HG03558 (cell line): ENCODE measurements at regions not wholly inside any gene's neighbourhood (a gene's known extent, or its start where the extent isn't known, plus 50 kb on each side); places are given as distances from the start of the nearest gene placed in this dataset.
A peak's percentile ranks its signal among the peaks of the same experiment; 100 is the strongest.
"Not testable (repeated sequence)": the region's sequence is repeated elsewhere in the genome, so short reads cannot be mapped to it uniquely, and the experiment has no call there.

Experiments used
- ATAC-seq: cut with Tn5 transposase; IDR thresholded peaks from one replicate; pipeline ENCODE4 v1.9.1; 2021; ENCODE audit warnings: moderate number of reproducible peaks; ENCODE audit not compliant: unreplicated experiment; ENCODE audit errors: extremely low read depth

DNA sequence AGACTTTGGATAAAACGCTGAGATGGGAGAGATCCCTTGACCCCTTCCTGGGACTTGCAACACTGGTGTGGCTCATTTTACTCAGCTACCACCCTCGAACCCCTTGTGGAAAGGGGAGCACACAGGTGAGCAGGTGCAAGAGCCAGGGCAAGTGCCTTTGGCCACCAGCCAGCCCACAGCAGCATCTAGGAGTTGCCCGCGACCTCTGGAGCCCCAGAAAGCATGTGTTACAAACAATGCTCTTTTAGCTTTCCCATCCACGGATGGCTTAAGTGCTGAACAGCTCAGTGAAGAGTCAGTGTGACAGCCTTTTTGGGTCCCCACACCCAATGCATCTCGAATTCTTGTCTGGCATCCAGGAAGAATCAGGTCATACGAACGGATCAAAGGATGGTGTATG, 197.8 kb downstream of the MEMO1 start:
- no peak for ATAC-seq

- ATAC-seq: peak; percentile 96
Observed at GRCh38 chr2:31812051-31812798, 198.6 kb downstream of the MEMO1 start.

- no peak for ATAC-seq
Observed at GRCh38 chr2:31811482-31811881, 199.3 kb downstream of the MEMO1 start.

DNA sequence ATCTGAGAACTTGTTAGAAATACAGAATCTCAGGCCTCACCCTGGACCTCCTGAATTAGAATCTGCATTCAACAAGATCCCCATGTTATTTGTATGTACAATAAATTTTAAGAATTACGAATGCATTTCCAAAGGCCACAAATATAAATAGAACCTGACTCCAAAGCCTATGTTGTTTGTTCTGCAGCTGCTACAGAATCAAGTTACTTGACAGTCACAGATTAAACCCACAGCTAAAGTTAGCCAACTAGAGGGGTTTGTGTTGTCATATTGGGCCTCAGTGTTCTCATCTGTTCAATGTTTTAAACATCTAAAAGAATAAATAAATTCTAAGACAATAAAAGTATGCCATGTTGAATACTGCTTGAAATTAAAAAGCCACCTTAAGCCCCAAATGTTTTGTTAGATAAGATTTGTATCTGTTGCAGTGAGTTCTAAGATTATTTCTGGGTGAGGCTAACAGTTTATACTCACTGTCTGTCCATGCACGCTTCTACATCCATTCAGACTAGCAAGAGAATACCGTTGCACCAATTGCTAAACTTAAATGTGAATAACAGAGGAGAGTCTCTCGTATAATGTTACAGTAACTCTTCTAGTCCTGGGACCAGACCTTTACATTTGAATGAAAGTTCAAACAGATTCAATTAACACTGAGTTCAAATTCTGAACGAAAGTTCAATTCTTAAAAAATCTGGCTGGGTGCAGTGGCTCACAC, 200.4 kb downstream of the MEMO1 start:
- no peak for ATAC-seq

DNA sequence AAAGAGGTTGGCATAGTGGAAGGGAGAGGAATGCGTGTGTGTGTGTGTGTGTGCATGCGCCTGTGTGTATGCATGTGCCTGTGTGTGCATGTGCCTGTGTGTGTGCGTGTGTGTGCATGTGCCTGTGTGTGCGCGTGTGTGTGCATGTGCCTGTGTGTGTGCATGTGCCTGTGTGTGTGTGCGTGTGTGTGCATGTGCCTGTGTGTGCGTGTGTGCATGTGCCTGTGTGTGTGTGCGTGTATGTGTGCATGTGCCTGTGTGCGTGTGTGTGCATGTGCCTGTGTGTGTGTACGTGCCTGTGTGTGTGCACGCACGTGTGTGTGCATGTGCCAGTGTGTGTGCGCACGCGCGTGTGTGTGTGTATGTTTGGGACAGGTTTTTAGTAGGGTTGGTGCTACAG, 205.1 kb downstream of the MEMO1 start:
- ATAC-seq: no peak

GRCh38 chr2:31803481-31804153, 207.2 kb downstream of the MEMO1 start:
- not testable (repeated sequence) for ATAC-seq

DNA sequence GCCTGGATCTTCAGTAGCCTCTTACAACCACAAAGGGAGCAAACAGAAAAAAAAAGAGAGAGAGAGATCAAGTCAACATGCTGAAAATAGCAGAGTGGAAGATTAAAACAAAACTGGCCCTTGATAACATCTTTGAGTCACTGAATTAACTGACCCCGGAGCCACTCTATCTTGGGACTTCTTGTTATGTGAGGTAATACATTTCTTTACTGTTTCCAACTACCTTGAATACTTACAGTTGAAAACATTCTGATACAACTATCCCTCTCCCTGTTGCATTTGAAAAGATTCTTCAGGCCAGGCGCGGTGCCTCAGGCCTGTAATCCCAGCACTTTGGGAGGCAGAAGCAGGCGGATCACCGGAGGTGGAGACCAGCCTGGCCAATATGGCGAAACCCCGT, 208.1 kb downstream of the MEMO1 start:
- no peak for ATAC-seq

GRCh38 chr2:31799282-31799681, 211.5 kb downstream of the MEMO1 start:
- ATAC-seq: not testable (repeated sequence)

DNA sequence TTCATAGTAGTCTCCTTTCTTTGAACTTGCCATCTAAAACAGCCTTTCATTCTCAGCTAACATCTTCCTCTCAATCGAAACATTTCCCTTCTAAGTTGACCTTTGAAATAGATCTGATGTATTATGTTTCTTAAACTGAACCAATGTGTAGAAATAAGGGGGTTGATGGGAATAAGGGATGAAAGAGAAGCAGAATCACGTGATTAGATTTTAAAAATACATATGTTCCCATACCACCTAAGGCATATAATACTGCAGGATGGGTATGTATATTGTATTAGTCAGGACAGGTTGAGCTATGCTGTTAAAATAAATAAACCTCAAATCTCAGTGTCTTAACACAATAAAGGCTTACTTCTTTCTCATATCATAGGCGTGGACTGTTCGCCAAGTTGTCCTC, 207.5 kb upstream of the SRD5A2 start:
- no peak for ATAC-seq

DNA sequence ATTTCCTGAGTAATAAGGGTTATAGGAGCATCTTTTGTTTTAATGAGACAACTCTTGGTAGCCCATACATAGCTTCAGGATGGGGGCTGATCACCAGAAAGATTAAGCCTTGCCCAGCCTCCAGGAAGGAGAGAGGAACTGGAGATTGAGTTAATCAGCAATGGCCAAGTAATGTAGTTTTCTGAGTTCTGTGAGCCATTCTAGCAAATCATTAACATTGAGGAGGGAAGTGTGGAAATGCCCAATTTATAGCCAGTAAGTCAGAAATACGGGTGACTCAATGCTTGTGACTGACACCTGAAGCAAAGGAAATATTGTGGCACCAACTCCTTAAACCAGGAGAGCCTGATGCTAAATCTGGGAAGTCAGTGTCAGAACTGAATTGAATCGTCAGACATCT, 205.1 kb upstream of the SRD5A2 start:
- ATAC-seq: no peak

GRCh38 chr2:31784868-31785267, 204.1 kb upstream of the SRD5A2 start:
- no peak for ATAC-seq

DNA sequence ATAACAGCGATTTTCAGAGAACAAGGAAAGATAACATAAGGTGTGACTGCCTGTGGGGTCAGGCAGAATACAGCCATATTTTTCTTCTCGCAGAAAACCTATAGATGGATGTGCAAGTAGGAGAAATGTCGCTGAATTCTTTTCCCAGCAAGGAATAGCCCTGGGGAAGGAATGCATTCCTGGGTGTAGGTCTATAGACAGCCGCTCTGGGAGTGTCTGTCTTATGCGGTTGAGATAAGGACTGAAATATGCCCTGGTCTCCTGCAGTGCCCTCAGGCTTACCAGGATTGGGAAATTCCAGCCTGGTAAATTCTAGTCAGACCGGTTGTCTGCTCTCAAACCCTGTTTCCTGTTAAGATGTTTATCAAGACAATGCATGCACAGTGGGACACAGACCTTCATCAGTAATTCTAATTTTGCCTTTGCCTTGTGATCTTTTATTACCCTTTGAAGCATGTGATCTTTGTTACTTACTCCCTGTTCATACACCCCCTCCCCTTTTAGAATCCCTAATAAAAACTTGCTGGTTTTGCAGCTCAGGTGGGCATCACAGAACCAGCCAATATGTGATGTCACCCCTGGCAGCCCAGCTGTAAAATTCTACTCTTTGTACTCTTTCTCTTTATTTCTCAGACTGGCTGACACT, 202.8 kb upstream of the SRD5A2 start:
- ATAC-seq: not testable (repeated sequence)

DNA sequence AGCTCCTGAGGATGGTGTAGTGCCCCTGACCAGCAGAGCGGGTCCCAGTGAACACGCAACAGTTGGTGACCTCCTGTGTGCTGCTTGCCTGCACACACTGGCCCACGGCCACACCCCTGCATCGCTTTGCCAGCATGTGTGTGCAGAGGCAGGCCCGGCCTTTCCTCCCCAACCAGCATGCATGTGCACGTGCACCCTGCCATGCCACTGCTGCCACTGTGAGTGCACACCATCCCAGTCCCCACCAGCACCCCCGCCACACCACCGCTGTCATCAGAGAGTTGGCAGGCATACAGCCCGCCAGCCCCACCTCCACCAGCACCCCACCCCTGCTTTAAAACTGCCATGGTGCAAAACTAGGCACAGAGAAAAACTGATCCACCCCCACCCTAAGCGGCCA, 197.4 kb upstream of the SRD5A2 start:
- no peak for ATAC-seq

GRCh38 chr2:31770741-31771140, 190.0 kb upstream of the SRD5A2 start:
- no peak for ATAC-seq

- ATAC-seq: no peak
Observed at GRCh38 chr2:31765078-31765945, 184.6 kb upstream of the SRD5A2 start.

DNA sequence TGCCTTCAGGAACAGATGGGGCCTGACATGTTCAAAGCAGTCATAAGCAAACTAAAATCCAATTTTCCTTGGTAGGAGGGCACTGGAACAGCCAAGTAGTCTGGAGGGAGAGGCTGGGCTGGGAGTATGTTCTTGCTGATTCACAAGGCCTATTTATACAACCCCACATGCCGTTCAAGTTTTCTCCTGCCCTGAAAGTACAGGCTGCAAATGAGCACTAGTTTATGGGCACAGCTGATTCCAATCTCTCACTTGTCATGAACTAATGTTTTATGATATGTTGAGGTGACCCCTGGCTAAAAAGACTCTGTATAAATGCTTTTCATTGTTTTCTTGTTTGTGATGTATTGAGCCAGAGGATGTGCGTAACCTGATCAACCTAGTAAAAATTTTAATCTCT, 183.4 kb upstream of the SRD5A2 start:
- no peak for ATAC-seq

DNA sequence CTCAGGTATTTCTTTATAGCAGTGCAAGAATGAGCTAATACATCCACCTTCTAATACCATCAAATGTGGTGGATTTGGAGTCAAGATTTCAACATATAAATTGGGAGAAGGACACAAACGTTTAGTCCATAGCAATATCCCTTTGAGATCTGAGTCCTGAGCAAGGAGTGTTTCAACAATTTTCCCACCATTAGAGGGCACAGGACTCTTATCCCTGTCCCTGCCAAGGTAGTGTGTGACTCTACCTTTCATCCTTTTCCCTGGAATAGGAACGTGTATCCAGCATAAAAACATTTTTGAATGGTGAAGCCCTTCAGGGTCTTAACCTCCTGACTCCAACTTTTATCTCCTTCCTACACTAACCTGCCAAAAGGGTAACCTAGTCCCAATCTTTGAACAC, 181.3 kb upstream of the SRD5A2 start:
- no peak for ATAC-seq

DNA sequence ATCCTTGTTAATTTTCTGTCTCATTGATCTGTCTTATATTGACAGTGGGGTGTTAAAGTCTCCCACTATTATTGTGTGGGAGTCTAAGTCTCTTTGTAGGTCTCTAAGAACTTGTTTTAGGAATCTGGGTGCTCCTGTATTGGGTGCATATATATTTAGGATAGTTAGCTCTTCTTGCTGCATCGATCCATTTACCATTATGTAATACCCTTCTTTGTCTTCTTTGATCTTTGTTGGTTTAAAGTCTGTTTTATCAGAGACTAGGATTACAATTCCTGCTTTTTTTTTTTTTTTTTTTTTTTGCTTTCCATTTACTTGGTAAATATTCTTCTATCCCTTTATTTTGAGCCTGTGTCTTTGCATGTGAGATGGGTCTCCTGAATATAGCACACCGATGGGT, 176.6 kb upstream of the SRD5A2 start:
- not testable (repeated sequence) for ATAC-seq

DNA sequence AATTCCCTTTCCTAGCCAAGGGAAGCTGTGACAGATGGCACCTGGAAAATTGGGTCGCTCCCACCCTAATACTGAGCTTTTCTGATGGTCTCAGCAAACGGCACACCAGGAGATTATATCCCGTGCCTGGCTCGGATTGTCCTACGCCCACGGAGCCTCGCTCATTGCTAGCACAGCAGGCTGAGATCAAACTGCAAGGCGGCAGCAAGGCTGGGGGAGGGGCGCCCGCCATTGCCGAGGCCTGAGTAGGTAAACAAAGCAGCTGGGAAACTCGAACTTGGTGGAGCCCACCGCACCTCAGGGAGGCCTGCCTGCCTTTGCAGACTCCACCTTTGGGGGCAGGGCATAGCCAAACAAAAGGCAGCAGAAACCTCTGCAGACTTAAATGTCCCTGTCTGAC, 168.0 kb upstream of the SRD5A2 start:
- ATAC-seq: not testable (repeated sequence)

GRCh38 chr2:31748041-31748440, 167.3 kb upstream of the SRD5A2 start:
- ATAC-seq: no peak
